SK-N-SH treated with all-trans-retinoic acid at 6 μM for 48 hours (cell line): ENCODE measurements at regions not wholly inside any gene's neighbourhood (a gene's known extent, or its start where the extent isn't known, plus 50 kb on each side); places are given as distances from the start of the nearest gene placed in this dataset.

Experiments used
- ARNTL ChIP-seq: fragments of 450-650 bp; formaldehyde crosslinking; IDR thresholded peaks from 2 replicates; pipeline ENCODE4 v1.5.0; 2020; ENCODE audit warnings: low read depth, mild to moderate bottlenecking, moderate library complexity, borderline replicate concordance
- CSDC2 ChIP-seq: fragments of 250-450 bp; sonication (Bioruptor Pico); IDR thresholded peaks from 2 replicates; pipeline ENCODE4 v1.5.0; 2020; ENCODE audit warnings: mild to moderate bottlenecking, moderate library complexity
- OSR1 ChIP-seq: fragments of 250-450 bp; sonication (Bioruptor Pico); IDR thresholded peaks from 2 replicates; pipeline ENCODE4 v1.8.0; 2022; ENCODE audit warnings: moderate library complexity, mild to moderate bottlenecking, inconsistent platforms
- PPARA ChIP-seq: fragments of 250-450 bp; sonication (Bioruptor Pico); IDR thresholded peaks from 2 replicates; pipeline ENCODE4 v1.5.0; 2020; ENCODE audit warnings: mild to moderate bottlenecking, borderline replicate concordance
- RARB ChIP-seq: fragments of 250-450 bp; sonication (Bioruptor Pico); IDR thresholded peaks from 2 replicates; pipeline ENCODE4 v1.8.0; 2021; ENCODE audit warnings: mild to moderate bottlenecking, moderate library complexity
- TCF4 ChIP-seq: fragments of 250-450 bp; sonication (Bioruptor Pico); IDR thresholded peaks from 2 replicates; pipeline ENCODE4 v1.8.0; 2021; ENCODE audit warnings: mild to moderate bottlenecking, moderate library complexity, borderline replicate concordance
- TOX ChIP-seq: fragments of 250-450 bp; sonication (Bioruptor Pico); IDR thresholded peaks from 2 replicates; pipeline ENCODE4 v1.8.0; 2021; ENCODE audit warnings: mild to moderate bottlenecking, moderate library complexity, borderline replicate concordance
- ZFP3 ChIP-seq: fragments of 250-450 bp; sonication (Bioruptor Pico); IDR thresholded peaks from 2 replicates; pipeline ENCODE4 v1.5.0; 2020; ENCODE audit warnings: mild to moderate bottlenecking, moderate library complexity
- ZFP30 ChIP-seq: fragments of 450-650 bp; formaldehyde crosslinking; IDR thresholded peaks from 2 replicates; pipeline ENCODE4 v1.5.0; 2022; ENCODE audit warnings: mild to moderate bottlenecking, moderate library complexity
- ZNF565 ChIP-seq: fragments of 450-650 bp; formaldehyde crosslinking; conservative IDR thresholded peaks from 2 replicates; pipeline ENCODE4 v1.5.0; 2020; ENCODE audit warnings: low read depth, mild to moderate bottlenecking, moderate library complexity
- ZNF8 ChIP-seq: fragments of 450-650 bp; formaldehyde crosslinking; IDR thresholded peaks from 2 replicates; pipeline ENCODE4 v1.5.0; 2020; ENCODE audit warnings: mild to moderate bottlenecking, moderate library complexity
- TF ChIP-seq, protein P1 (sequence below): fragments of 250-450 bp; sonication (Bioruptor Pico); IDR thresholded peaks from 2 replicates; pipeline ENCODE4 v1.5.1; 2021; ENCODE audit warnings: mild to moderate bottlenecking, moderate library complexity
- TF ChIP-seq, protein P2 (sequence below): fragments of 250-450 bp; sonication (Bioruptor Pico); IDR thresholded peaks from 2 replicates; pipeline ENCODE4 v1.8.0; 2021; ENCODE audit warnings: low read depth, mild to moderate bottlenecking, moderate library complexity, borderline replicate concordance

DNA sequence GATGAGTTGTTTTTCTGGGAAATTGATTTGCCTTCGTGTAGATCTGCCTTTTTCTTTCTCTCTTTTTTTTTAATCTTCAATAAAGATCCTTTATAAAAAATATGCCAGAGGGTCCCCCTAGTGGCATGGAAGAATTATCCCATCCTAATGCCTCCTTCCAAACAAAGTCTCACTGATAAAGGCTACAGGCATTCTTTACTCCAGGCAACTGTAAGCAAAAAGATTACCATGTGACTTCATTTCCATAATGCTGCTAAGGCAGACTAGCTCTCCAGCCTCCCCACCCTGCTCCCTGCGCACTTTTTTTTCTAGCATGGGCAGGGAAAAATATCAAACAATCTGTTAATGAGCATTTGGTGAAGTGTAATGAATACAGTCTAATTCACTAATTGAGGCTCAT is 220.2 kb upstream of the CDH8 start:
- no peak for TF ChIP-seq RARB (CRISPR knock-in tag)
- TF ChIP-seq TCF4 (CRISPR knock-in tag): no peak
- TF ChIP-seq ZNF8 (CRISPR knock-in tag): no peak
- no peak for TF ChIP-seq ZFP30 (CRISPR knock-in tag)
- TF ChIP-seq ZFP3: no peak
- TF ChIP-seq CSDC2 (CRISPR knock-in tag): no peak
- no peak for TF ChIP-seq PPARA (CRISPR knock-in tag)
- TF ChIP-seq, protein P1, sequence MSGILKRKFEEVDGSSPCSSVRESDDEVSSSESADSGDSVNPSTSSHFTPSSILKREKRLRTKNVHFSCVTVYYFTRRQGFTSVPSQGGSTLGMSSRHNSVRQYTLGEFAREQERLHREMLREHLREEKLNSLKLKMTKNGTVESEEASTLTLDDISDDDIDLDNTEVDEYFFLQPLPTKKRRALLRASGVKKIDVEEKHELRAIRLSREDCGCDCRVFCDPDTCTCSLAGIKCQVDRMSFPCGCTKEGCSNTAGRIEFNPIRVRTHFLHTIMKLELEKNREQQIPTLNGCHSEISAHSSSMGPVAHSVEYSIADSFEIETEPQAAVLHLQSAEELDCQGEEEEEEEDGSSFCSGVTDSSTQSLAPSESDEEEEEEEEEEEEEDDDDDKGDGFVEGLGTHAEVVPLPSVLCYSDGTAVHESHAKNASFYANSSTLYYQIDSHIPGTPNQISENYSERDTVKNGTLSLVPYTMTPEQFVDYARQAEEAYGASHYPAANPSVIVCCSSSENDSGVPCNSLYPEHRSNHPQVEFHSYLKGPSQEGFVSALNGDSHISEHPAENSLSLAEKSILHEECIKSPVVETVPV (CRISPR knock-in tag): no peak
- no peak for TF ChIP-seq OSR1 (CRISPR knock-in tag)
- TF ChIP-seq TOX (CRISPR knock-in tag): no peak
- no peak for TF ChIP-seq ARNTL (CRISPR knock-in tag)
- TF ChIP-seq ZNF565 (CRISPR knock-in tag): no peak
- TF ChIP-seq, protein P2, sequence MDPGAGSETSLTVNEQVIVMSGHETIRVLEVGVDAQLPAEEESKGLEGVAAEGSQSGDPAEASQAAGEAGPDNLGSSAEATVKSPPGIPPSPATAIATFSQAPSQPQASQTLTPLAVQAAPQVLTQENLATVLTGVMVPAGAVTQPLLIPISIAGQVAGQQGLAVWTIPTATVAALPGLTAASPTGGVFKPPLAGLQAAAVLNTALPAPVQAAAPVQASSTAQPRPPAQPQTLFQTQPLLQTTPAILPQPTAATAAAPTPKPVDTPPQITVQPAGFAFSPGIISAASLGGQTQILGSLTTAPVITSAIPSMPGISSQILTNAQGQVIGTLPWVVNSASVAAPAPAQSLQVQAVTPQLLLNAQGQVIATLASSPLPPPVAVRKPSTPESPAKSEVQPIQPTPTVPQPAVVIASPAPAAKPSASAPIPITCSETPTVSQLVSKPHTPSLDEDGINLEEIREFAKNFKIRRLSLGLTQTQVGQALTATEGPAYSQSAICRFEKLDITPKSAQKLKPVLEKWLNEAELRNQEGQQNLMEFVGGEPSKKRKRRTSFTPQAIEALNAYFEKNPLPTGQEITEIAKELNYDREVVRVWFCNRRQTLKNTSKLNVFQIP (CRISPR knock-in tag): no peak
